Upper lobe of left lung (tissue), 6 donors: ENCODE measurements at regions not wholly inside any gene's neighbourhood (a gene's known extent, or its start where the extent isn't known, plus 50 kb on each side); places are given as distances from the start of the nearest gene placed in this dataset.

Source experiments
- ATAC-seq, 2 donors: fragments of 200-7000 bp; cut with Tn5 transposase; one replicate each; pipeline ENCODE4 v1.9.1; 2022; ENCODE audit warnings: mild to moderate bottlenecking in 2 of 2, moderate library complexity in 2 of 2; ENCODE audit not compliant: low FRiP score in 2 of 2
- DNase-seq, 2 donors: peaks; one replicate each; pipeline ENCODE4 v3.0.0-alpha.2; 2019 to 2020
- H3K27ac ChIP-seq, 4 donors: fragments of 200-600 bp; sonication (generic); one replicate each; pipeline ENCODE4 v1.5.1; 2016 to 2019
- H3K27me3 ChIP-seq, 4 donors: fragments of 200-600 bp; sonication (generic); one replicate each; pipeline ENCODE4 v1.5.1; 2017 to 2019
- H3K36me3 ChIP-seq, 4 donors: fragments of 200-600 bp; sonication (generic); one replicate each; pipeline ENCODE4 v1.5.1; 2016 to 2019
- H3K4me1 ChIP-seq, 4 donors: fragments of 200-600 bp; sonication (generic); one replicate each; pipeline ENCODE4 v1.5.1; 2018 to 2019
- H3K4me3 ChIP-seq, 4 donors: fragments of 200-600 bp; sonication (generic); one replicate each; pipeline ENCODE4 v1.5.1; 2017 to 2019; ENCODE audit warnings: mild to moderate bottlenecking in 2 of 4, moderate library complexity in 1 of 4
- H3K9me3 ChIP-seq, 4 donors: fragments of 200-600 bp; sonication (generic); one replicate each; pipeline ENCODE4 v1.5.1; 2018 to 2019
- CTCF ChIP-seq, 6 experiments: fragments of 450-650 bp in 4 of 6; fragments of 200-600 bp in 2 of 6; sonication (generic) in 2 of 6; IDR thresholded peaks; one replicate each; pipeline ENCODE4 v1.5.1; 2016 to 2019; ENCODE audit warnings: antibody characterized with exemption in 6 of 6
- EP300 ChIP-seq, 4 donors: sonication (generic); formaldehyde crosslinking; IDR thresholded peaks; one replicate each; pipeline ENCODE4 v1.5.1; 2017; ENCODE audit warnings: antibody characterized with exemption in 4 of 4, control low read depth in 2 of 4
- POLR2A ChIP-seq, 4 donors: fragments of 450-650 bp; IDR thresholded peaks; one replicate each; pipeline ENCODE4 v1.5.1; 2016 to 2017; ENCODE audit warnings: antibody characterized with exemption in 4 of 4, mild to moderate bottlenecking in 2 of 4
- POLR2AphosphoS5 ChIP-seq, 2 donors: sonication (generic); formaldehyde crosslinking; IDR thresholded peaks; one replicate each; pipeline ENCODE4 v1.5.1; 2017; ENCODE audit warnings: antibody characterized with exemption in 2 of 2
- WGBS, 2 donors: methylation state at CpG; one replicate each; pipeline ENCODE4 v1.1.5; 2017 to 2018; 5-methylcytosine and 5-hydroxymethylcytosine counted together
- donor health status: DM: no; HTN: no; CAD: no; lungs with moderate emphysema.
- donor health status: DM: no; HTN: yes; CAD: no; lungs with severe emphysema.

DNA sequence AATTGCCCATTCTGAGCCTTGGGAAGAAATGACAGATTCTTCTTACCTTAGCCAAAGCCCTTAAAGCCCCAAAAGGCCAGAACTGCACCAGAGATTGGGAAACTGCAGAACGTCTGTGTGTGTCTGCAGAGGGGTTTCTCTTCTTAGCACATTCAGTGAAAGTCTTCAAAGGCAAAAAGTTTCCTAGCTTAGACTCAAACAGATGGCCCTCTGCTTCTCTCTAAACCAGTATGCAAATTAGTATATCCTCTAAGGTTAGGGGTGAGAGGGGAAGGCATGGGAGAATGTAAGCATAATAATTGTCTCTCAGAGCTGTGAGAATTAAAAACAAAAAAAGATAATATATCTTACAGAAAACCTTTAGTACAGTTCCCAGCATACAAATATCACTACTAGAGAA lies 334.0 kb upstream of the MCTP2 start:
- no peak for ATAC-seq
- TF ChIP-seq EP300 (IDR thresholded peaks at IDR 0.05): no peak
- no peak for TF ChIP-seq POLR2A (IDR thresholded peaks at IDR 0.05)
- TF ChIP-seq POLR2AphosphoS5 (IDR thresholded peaks at IDR 0.05): no peak
- no peak for TF ChIP-seq CTCF (IDR thresholded peaks at IDR 0.05)
- H3K4me3 ChIP-seq: no peak overlapping the region
- no peaks in the 10 kb centered on the region for H3K27me3 ChIP-seq
- no peaks in the 10 kb centered on the region for H3K36me3 ChIP-seq
- H3K27ac ChIP-seq: no peak overlapping the region
- no peak for DNase-seq
- H3K9me3 ChIP-seq: no peaks in the 10 kb centered on the region
- no peaks in the 10 kb centered on the region for H3K4me1 ChIP-seq
- WGBS, 2 donors: 50 to 57% methylated on average over 1 of the region's 1 CpG

DNA sequence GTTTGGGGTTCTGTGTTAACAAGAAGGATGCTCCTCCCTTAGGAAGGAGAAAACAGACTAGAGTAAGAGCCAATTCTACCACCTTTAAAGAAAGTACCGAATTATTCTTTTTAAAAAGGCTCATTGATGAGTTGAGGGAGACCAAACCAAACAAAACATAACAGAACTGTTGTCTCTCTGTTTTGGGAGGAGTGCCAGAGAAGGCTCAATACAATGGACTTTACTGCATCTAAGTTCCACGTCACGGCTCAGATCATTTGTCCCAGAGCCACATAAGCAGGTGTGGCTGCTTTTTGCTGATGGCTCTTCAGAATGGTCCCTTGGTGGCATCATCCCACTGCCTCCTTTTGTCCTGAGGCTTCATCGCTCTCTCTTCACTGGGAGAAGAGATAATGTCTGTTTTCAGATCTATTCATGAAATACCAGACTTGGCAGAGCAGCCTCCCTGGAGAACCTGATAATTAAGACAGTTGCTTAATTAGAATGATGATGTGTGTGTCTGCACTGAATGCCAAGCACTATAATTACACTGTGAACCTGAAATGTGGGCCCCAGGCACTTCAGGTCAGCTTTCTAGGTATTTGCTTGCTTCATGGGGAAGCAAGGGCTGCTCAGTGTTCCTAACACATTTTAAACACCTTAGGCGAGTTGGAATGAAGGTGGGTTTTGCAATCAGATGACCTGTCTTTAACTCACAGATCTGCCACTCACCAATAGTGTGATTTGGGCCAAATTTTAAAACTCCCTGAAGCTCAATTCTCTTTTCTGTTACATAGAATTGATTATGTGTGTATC lies 335.2 kb upstream of the MCTP2 start:
- no peaks in the 10 kb centered on the region for H3K27me3 ChIP-seq
- no peak overlapping the region for H3K4me3 ChIP-seq
- WGBS, 2 donors: 83 to 85% methylated on average over 5 of the region's 5 CpGs
- DNase-seq (no peak), ATAC-seq (no peak)
- H3K4me1 ChIP-seq: no peaks in the 10 kb centered on the region
- H3K27ac ChIP-seq: no peak overlapping the region
- H3K36me3 ChIP-seq: no peaks in the 10 kb centered on the region
- TF ChIP-seq POLR2A (IDR thresholded peaks at IDR 0.05) (no peak), POLR2AphosphoS5 (IDR thresholded peaks at IDR 0.05) (no peak), CTCF (IDR thresholded peaks at IDR 0.05) (no peak), EP300 (IDR thresholded peaks at IDR 0.05) (no peak)
- H3K9me3 ChIP-seq: no peaks in the 10 kb centered on the region

GRCh38 chr15:93894438-93895036 lies 336.8 kb upstream of the MCTP2 start:
- TF ChIP-seq CTCF (IDR thresholded peaks at IDR 0.05): no peak
- ATAC-seq (no peak), DNase-seq (no peak)
- Histone ChIP-seq H3K9me3 (no peaks in the 10 kb centered on the region), H3K27ac (no peak overlapping the region), H3K4me1 (no peaks in the 10 kb centered on the region), H3K27me3 (no peaks in the 10 kb centered on the region), H3K36me3 (no peaks in the 10 kb centered on the region), H3K4me3 (no peak overlapping the region)
- whole genome bisulfite sequencing, 2 donors: 68 to 71% methylated on average over 3 of the region's 3 CpGs

DNA sequence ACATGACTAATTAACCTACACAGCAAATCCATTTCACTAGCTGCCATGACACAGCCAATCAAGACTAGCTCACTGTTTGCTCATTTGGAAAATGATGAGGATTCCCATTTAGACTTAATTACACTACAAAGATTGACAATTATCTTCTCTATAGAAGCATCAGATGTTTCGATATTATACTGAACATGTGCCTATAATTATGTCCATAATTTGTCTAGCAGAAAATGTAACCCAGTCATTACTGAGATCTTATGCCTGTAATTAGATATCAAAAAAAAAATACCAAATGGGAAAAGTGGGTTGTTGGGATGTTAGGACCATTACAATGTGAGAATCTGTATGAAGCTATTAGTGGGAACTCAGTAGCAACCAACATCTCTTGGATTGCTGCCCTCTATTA lies 344.2 kb upstream of the MCTP2 start:
- Histone ChIP-seq H3K36me3 (no peaks in the 10 kb centered on the region), H3K9me3 (no peaks in the 10 kb centered on the region), H3K27me3 (no peaks in the 10 kb centered on the region), H3K4me3 (no peak overlapping the region), H3K27ac (no peak overlapping the region), H3K4me1 (no peaks in the 10 kb centered on the region)
- TF ChIP-seq POLR2A (IDR thresholded peaks at IDR 0.05) (no peak), POLR2AphosphoS5 (IDR thresholded peaks at IDR 0.05) (no peak), EP300 (IDR thresholded peaks at IDR 0.05) (no peak), CTCF (IDR thresholded peaks at IDR 0.05) (no peak)
- no peak for ATAC-seq
- DNase-seq: no peak
- 96 to 97% methylated on average over 1 of the region's 1 CpG for WGBS, 2 donors

DNA sequence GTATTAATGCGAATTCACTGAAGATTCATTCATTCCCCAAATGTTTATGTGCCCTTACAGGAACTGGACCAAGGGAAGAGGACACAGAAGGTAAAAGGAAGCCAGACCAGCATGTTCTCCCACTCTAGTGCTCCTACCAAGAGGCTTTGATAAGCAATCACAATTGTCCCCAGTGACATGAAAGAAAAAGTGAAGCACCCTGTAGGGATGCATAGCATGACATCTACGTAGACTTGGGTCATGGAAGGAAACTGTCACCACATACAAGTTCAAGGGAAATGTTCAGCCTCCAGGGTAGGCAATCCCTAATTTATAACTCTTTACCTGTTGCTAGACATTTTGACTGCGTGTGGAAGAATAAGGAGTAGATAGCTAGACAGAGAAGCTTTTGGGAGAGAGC lies 348.6 kb upstream of the MCTP2 start:
- ATAC-seq (no peak), DNase-seq (no peak)
- no peak overlapping the region for H3K27ac ChIP-seq
- H3K4me1 ChIP-seq: no peaks in the 10 kb centered on the region
- H3K4me3 ChIP-seq: no peak overlapping the region
- no peaks in the 10 kb centered on the region for H3K9me3 ChIP-seq
- no peaks in the 10 kb centered on the region for H3K27me3 ChIP-seq
- H3K36me3 ChIP-seq: no peaks in the 10 kb centered on the region
- 83 to 86% methylated on average over 3 of the region's 3 CpGs for WGBS, 2 donors
- TF ChIP-seq CTCF (IDR thresholded peaks at IDR 0.05) (no peak), POLR2A (IDR thresholded peaks at IDR 0.05) (no peak), EP300 (IDR thresholded peaks at IDR 0.05) (no peak), POLR2AphosphoS5 (IDR thresholded peaks at IDR 0.05) (no peak)
